ENCODE measurements at regions not wholly inside any gene's neighbourhood (a gene's known extent, or its start where the extent isn't known, plus 50 kb on each side); places are given as distances from the start of the nearest gene placed in this dataset.

- H3K36me3 ChIP-seq (ENCODE audit: control insufficient read depth, insufficient read depth, low read length), result no peaks in the 10 kb centered on the region
- no peak overlapping the region for H3K9ac ChIP-seq (ENCODE audit: low read length)
- no peaks in the 10 kb centered on the region for H3K27me3 ChIP-seq (ENCODE audit: control insufficient read depth, insufficient read depth, low read length)
- no peaks in the 10 kb centered on the region for H3K4me1 ChIP-seq (ENCODE audit: control insufficient read depth, insufficient read depth, low read length)
- H3K9me3 ChIP-seq (ENCODE audit: control insufficient read depth, low read length), result no peaks in the 10 kb centered on the region
- no peak overlapping the region for H3K4me3 ChIP-seq (ENCODE audit: low read length)
Measured at GRCh38 chr10:55058800-55059199, 257.8 kb upstream of the PCDH15 start.

DNA sequence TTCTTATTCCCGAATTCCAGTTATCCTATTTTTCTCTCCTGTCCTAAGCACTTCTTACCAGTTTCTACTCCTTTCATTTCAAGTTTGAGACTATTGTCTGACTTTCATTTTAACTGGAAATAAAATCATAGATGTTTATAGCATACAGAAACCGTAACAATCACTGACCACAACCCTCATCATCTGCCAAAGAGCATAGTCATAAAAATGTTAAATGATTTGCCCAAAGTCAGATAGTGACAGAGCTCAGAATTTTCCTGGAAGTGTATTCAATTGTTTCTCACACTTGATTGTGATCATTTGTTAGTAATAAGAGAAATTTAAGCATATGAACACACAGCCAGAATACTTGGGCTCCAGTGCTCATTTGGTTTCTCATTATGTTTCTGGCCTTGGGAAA, 250.5 kb upstream of the PCDH15 start:
- H3K4me1 ChIP-seq (ENCODE audit: control insufficient read depth, insufficient read depth, low read length), result no peaks in the 10 kb centered on the region
- H3K4me3 ChIP-seq (ENCODE audit: low read length), result no peak overlapping the region

DNA sequence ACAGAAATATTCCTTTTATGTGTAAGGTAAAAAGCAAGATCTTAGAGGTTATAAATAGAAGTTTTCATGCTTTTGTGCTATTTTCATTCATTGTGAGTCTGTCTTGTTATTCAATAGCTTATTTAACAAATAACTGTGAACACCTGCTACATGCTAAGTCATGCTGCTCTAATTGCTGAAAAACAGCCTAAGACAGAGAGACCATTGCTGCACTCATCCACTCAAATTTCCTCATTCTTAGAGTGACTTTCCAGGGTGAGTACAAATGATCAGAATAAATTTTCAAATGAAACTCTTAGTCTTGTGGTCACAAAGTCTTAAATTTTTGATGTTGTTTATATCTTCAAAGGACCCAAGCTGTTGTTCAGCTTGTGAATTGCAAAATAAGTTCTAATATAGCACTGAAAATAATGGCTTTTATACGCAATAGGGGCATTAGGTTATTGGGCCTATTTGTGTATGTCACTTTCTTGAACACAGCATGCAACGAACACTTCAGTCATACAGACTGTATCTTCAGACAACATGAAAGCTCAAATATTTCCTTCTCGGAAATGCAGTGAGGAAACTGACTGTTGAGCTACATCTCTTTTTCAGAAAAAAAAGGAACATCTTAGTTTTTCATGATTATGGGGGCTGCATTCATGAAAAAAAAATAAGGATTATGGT, 247.9 kb upstream of the PCDH15 start:
- Histone ChIP-seq H3K9ac (ENCODE audit: low read length) (no peak overlapping the region), H3K4me3 (ENCODE audit: low read length) (no peak overlapping the region), H3K36me3 (ENCODE audit: control insufficient read depth, insufficient read depth, low read length) (no peaks in the 10 kb centered on the region), H3K4me1 (ENCODE audit: control insufficient read depth, insufficient read depth, low read length) (no peaks in the 10 kb centered on the region), H3K9me3 (ENCODE audit: control insufficient read depth, low read length) (no peaks in the 10 kb centered on the region), H3K27me3 (ENCODE audit: control insufficient read depth, insufficient read depth, low read length) (no peaks in the 10 kb centered on the region)

More for the DNA sequence above, 250.5 kb upstream of the PCDH15 start:
- no peaks in the 10 kb centered on the region for H3K27me3 ChIP-seq (ENCODE audit: control insufficient read depth, insufficient read depth, low read length)
- no peak overlapping the region for H3K9ac ChIP-seq (ENCODE audit: low read length)
- no peaks in the 10 kb centered on the region for H3K36me3 ChIP-seq (ENCODE audit: control insufficient read depth, insufficient read depth, low read length)
- no peaks in the 10 kb centered on the region for H3K9me3 ChIP-seq (ENCODE audit: control insufficient read depth, low read length)

GRCh38 chr10:55043540-55043939, 242.5 kb upstream of the PCDH15 start:
- Histone ChIP-seq H3K27me3 (ENCODE audit: control insufficient read depth, insufficient read depth, low read length) (no peaks in the 10 kb centered on the region), H3K36me3 (ENCODE audit: control insufficient read depth, insufficient read depth, low read length) (no peaks in the 10 kb centered on the region), H3K4me3 (ENCODE audit: low read length) (no peak overlapping the region), H3K9ac (ENCODE audit: low read length) (no peak overlapping the region), H3K4me1 (ENCODE audit: control insufficient read depth, insufficient read depth, low read length) (no peaks in the 10 kb centered on the region), H3K9me3 (ENCODE audit: control insufficient read depth, low read length) (no peaks in the 10 kb centered on the region)

- H3K9me3 ChIP-seq (ENCODE audit: control insufficient read depth, low read length), result no peaks in the 10 kb centered on the region
- no peak overlapping the region for H3K9ac ChIP-seq (ENCODE audit: low read length)
- H3K4me1 ChIP-seq (ENCODE audit: control insufficient read depth, insufficient read depth, low read length), result no peaks in the 10 kb centered on the region
- no peaks in the 10 kb centered on the region for H3K27me3 ChIP-seq (ENCODE audit: control insufficient read depth, insufficient read depth, low read length)
- H3K4me3 ChIP-seq (ENCODE audit: low read length), result no peak overlapping the region
- H3K36me3 ChIP-seq (ENCODE audit: control insufficient read depth, insufficient read depth, low read length), result no peaks in the 10 kb centered on the region
Measured at GRCh38 chr10:55033061-55033460, 232.0 kb upstream of the PCDH15 start.

DNA sequence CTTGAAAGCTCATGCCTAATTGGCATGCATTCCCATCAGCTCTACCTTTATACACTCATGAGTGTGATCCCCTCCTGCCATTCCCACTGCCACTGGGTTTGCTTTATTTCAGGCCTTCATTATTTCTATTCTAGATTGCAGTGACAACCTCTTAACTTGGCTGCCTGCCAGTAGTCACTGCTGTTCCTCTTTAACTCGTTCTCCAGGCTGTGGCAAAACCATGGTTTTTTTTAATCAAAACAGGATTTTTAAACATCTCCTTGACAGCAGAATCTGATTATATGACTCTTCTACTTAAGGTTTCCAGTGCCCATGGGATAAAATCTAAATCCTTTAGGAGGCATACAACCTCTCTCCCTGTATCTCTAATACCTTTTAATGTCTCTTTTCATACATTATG, 223.7 kb upstream of the PCDH15 start:
- no peak overlapping the region for H3K4me3 ChIP-seq (ENCODE audit: low read length)

GRCh38 chr10:55019439-55019838, 218.4 kb upstream of the PCDH15 start:
- no peaks in the 10 kb centered on the region for H3K9me3 ChIP-seq (ENCODE audit: control insufficient read depth, low read length)
- H3K9ac ChIP-seq (ENCODE audit: low read length), result no peak overlapping the region
- H3K27me3 ChIP-seq (ENCODE audit: control insufficient read depth, insufficient read depth, low read length), result no peaks in the 10 kb centered on the region
- H3K36me3 ChIP-seq (ENCODE audit: control insufficient read depth, insufficient read depth, low read length), result no peaks in the 10 kb centered on the region
- H3K4me1 ChIP-seq (ENCODE audit: control insufficient read depth, insufficient read depth, low read length), result no peaks in the 10 kb centered on the region
- no peak overlapping the region for H3K4me3 ChIP-seq (ENCODE audit: low read length)

More for the DNA sequence above, 223.7 kb upstream of the PCDH15 start:
- Histone ChIP-seq H3K36me3 (ENCODE audit: control insufficient read depth, insufficient read depth, low read length) (no peaks in the 10 kb centered on the region), H3K4me1 (ENCODE audit: control insufficient read depth, insufficient read depth, low read length) (no peaks in the 10 kb centered on the region), H3K9me3 (ENCODE audit: control insufficient read depth, low read length) (no peaks in the 10 kb centered on the region), H3K27me3 (ENCODE audit: control insufficient read depth, insufficient read depth, low read length) (no peaks in the 10 kb centered on the region), H3K9ac (ENCODE audit: low read length) (no peak overlapping the region)

DNA sequence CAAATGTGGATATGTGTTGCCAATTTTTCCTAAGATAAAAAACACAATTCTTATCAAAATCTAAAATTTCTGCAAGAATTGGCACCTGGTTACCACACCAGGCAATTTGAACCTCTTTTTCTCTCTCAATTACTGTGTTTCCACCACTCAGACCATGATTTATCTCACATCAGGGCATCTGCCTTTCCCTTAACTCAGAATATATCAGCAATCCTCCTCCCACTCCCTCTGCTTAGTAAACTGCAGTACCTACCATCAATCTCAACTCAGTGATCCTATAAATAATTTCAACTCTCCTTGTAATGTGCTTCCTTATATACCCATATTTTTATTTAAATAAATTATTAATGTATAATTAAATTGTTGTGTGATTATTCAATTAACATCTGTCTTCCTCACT, 212.3 kb upstream of the PCDH15 start:
- no peaks in the 10 kb centered on the region for H3K27me3 ChIP-seq (ENCODE audit: control insufficient read depth, insufficient read depth, low read length)

GRCh38 chr10:55002420-55002819, 201.4 kb upstream of the PCDH15 start:
- no peak overlapping the region for H3K9ac ChIP-seq (ENCODE audit: low read length)
- no peak overlapping the region for H3K4me3 ChIP-seq (ENCODE audit: low read length)
- H3K27me3 ChIP-seq (ENCODE audit: control insufficient read depth, insufficient read depth, low read length), result no peaks in the 10 kb centered on the region
- H3K36me3 ChIP-seq (ENCODE audit: control insufficient read depth, insufficient read depth, low read length), result no peaks in the 10 kb centered on the region
- no peaks in the 10 kb centered on the region for H3K4me1 ChIP-seq (ENCODE audit: control insufficient read depth, insufficient read depth, low read length)
- no peaks in the 10 kb centered on the region for H3K9me3 ChIP-seq (ENCODE audit: control insufficient read depth, low read length)

More for the DNA sequence above, 212.3 kb upstream of the PCDH15 start:
- no peaks in the 10 kb centered on the region for H3K4me1 ChIP-seq (ENCODE audit: control insufficient read depth, insufficient read depth, low read length)
- no peaks in the 10 kb centered on the region for H3K9me3 ChIP-seq (ENCODE audit: control insufficient read depth, low read length)
- H3K36me3 ChIP-seq (ENCODE audit: control insufficient read depth, insufficient read depth, low read length), result no peaks in the 10 kb centered on the region
- H3K4me3 ChIP-seq (ENCODE audit: low read length), result no peak overlapping the region
- H3K9ac ChIP-seq (ENCODE audit: low read length), result no peak overlapping the region

DNA sequence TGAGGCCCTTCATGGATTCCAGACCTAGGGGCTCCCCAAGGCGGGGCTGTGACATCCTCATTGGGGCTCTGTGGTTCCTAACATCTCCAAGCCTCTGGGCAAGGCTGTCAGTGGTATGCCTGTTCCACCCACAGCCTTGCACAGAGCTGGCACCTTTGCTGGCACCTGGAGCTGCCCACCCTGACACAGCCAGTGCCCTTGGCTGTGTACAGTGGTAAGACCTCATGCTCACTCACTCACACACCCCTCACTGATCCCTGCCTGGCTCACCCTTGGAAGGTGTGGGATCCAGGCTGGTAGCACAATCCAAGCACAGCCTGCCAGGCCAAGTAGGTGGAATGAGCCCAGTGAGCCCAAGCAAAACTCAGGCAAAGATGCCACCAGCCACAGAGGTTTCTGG, 200.4 kb upstream of the PCDH15 start:
- no peaks in the 10 kb centered on the region for H3K27me3 ChIP-seq (ENCODE audit: control insufficient read depth, insufficient read depth, low read length)
- H3K4me1 ChIP-seq (ENCODE audit: control insufficient read depth, insufficient read depth, low read length), result no peaks in the 10 kb centered on the region
- no peak overlapping the region for H3K4me3 ChIP-seq (ENCODE audit: low read length)
- no peak overlapping the region for H3K9ac ChIP-seq (ENCODE audit: low read length)
- H3K36me3 ChIP-seq (ENCODE audit: control insufficient read depth, insufficient read depth, low read length), result no peaks in the 10 kb centered on the region
- H3K9me3 ChIP-seq (ENCODE audit: control insufficient read depth, low read length), result no peaks in the 10 kb centered on the region

GRCh38 chr10:54993148-54993547, 192.1 kb upstream of the PCDH15 start:
- H3K36me3 ChIP-seq (ENCODE audit: control insufficient read depth, insufficient read depth, low read length), result no peaks in the 10 kb centered on the region
- H3K9me3 ChIP-seq (ENCODE audit: control insufficient read depth, low read length), result no peaks in the 10 kb centered on the region
- H3K9ac ChIP-seq (ENCODE audit: low read length), result no peak overlapping the region
- H3K27me3 ChIP-seq (ENCODE audit: control insufficient read depth, insufficient read depth, low read length), result no peaks in the 10 kb centered on the region
- H3K4me1 ChIP-seq (ENCODE audit: control insufficient read depth, insufficient read depth, low read length), result no peaks in the 10 kb centered on the region
- no peak overlapping the region for H3K4me3 ChIP-seq (ENCODE audit: low read length)

GRCh38 chr10:54985732-54986131, 184.7 kb upstream of the PCDH15 start:
- Histone ChIP-seq H3K4me1 (ENCODE audit: control insufficient read depth, insufficient read depth, low read length) (no peaks in the 10 kb centered on the region), H3K9ac (ENCODE audit: low read length) (no peak overlapping the region), H3K9me3 (ENCODE audit: control insufficient read depth, low read length) (no peaks in the 10 kb centered on the region), H3K27me3 (ENCODE audit: control insufficient read depth, insufficient read depth, low read length) (no peaks in the 10 kb centered on the region), H3K36me3 (ENCODE audit: control insufficient read depth, insufficient read depth, low read length) (no peaks in the 10 kb centered on the region), H3K4me3 (ENCODE audit: low read length) (no peak overlapping the region)

- H3K9ac ChIP-seq (ENCODE audit: low read length), result no peak overlapping the region
- H3K36me3 ChIP-seq (ENCODE audit: control insufficient read depth, insufficient read depth, low read length), result no peaks in the 10 kb centered on the region
- H3K4me1 ChIP-seq (ENCODE audit: control insufficient read depth, insufficient read depth, low read length), result no peaks in the 10 kb centered on the region
- H3K4me3 ChIP-seq (ENCODE audit: low read length), result no peak overlapping the region
- H3K27me3 ChIP-seq (ENCODE audit: control insufficient read depth, insufficient read depth, low read length), result no peaks in the 10 kb centered on the region
- no peaks in the 10 kb centered on the region for H3K9me3 ChIP-seq (ENCODE audit: control insufficient read depth, low read length)
Measured at GRCh38 chr10:54983255-54983654, 182.2 kb upstream of the PCDH15 start.
